Progenitor cell of endocrine pancreas (in vitro differentiated cells): ENCODE measurements at regions not wholly inside any gene's neighbourhood (a gene's known extent, or its start where the extent isn't known, plus 50 kb on each side); places are given as distances from the start of the nearest gene placed in this dataset.
"Not testable (repeated sequence)": the region's sequence is repeated elsewhere in the genome, so short reads cannot be mapped to it uniquely, and the experiment has no call there.

ENCODE experiments used
- DNase-seq: peaks from one replicate; pipeline ENCODE4 v3.0.0; 2021; ENCODE audit warnings: low spot score; ENCODE audit not compliant: unreplicated experiment
- H3K27ac Mint-ChIP-seq: 2 replicates; pipeline ENCODE4 v1.8.0; 2021; ENCODE audit warnings: mild to moderate bottlenecking, moderate library complexity, mixed read lengths
- H3K27me3 Mint-ChIP-seq: 2 replicates; pipeline ENCODE4 v1.8.0; 2021; ENCODE audit warnings: mixed read lengths
- H3K36me3 Mint-ChIP-seq: 2 replicates; pipeline ENCODE4 v1.8.0; 2022; ENCODE audit warnings: mixed read lengths; ENCODE audit not compliant: insufficient read depth
- H3K4me1 Mint-ChIP-seq: 2 replicates; pipeline ENCODE4 v1.8.0; 2021; ENCODE audit warnings: low read depth, mixed read lengths
- H3K4me3 Mint-ChIP-seq: 2 replicates; pipeline ENCODE4 v1.8.0; 2021; ENCODE audit warnings: low read depth, mild to moderate bottlenecking, moderate library complexity, mixed read lengths
- H3K9me3 Mint-ChIP-seq: 2 replicates; pipeline ENCODE4 v1.8.0; 2021; ENCODE audit warnings: low read depth, mixed read lengths
- TF ChIP-seq, protein P1 (sequence below): fragments of 200-600 bp; sonication (generic); IDR thresholded peaks from one replicate; pipeline ENCODE4 v1.5.0; 2021; ENCODE audit warnings: antibody characterized with exemption, mild to moderate bottlenecking; ENCODE audit not compliant: unreplicated experiment

DNA sequence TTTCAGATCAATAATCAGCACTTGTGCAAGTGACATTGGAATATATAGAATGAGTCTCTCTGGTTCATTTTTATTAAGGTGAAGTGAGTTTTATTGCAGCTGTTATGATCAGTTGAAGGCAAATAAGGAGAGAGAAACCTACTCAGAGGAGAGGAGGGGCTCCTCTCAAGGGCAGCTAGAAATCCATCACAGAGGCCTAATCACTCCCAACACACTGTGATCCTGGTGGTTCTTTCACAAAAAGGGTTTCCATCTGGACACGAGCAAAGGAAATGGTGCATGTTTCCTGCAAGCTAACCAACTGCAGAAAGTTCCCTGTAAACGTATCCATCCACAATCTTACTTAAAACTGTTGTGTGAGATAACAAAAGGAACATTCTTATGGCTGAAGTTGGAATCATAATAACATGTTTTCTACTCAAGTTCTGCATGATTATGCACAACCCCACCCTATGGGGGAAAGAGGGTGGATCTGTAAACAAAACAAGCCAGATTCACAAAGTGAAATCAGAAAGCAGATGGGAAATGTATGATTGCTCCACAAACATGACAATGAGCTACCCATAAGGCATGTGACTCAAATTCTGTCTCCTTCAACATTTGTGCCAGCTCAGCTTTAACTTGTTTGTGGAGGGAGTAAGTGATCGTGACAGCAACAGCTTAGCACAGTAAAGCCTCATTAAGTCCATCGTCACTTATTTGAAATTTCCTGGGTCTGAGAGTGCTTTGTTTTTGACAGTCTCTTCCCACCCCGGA, 141.2 kb upstream of the ST6GALNAC5 start:
- no peak overlapping the region for H3K4me3 Mint-ChIP-seq
- H3K36me3 Mint-ChIP-seq, result no peaks in the 10 kb centered on the region
- H3K27ac Mint-ChIP-seq, result no peak overlapping the region
- peaks cover 35% of the 10 kb centered on the region for H3K27me3 Mint-ChIP-seq
- TF ChIP-seq, protein P1, sequence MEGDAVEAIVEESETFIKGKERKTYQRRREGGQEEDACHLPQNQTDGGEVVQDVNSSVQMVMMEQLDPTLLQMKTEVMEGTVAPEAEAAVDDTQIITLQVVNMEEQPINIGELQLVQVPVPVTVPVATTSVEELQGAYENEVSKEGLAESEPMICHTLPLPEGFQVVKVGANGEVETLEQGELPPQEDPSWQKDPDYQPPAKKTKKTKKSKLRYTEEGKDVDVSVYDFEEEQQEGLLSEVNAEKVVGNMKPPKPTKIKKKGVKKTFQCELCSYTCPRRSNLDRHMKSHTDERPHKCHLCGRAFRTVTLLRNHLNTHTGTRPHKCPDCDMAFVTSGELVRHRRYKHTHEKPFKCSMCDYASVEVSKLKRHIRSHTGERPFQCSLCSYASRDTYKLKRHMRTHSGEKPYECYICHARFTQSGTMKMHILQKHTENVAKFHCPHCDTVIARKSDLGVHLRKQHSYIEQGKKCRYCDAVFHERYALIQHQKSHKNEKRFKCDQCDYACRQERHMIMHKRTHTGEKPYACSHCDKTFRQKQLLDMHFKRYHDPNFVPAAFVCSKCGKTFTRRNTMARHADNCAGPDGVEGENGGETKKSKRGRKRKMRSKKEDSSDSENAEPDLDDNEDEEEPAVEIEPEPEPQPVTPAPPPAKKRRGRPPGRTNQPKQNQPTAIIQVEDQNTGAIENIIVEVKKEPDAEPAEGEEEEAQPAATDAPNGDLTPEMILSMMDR, result no peak
- H3K9me3 Mint-ChIP-seq, result no peaks in the 10 kb centered on the region
- DNase-seq, result no peak
- H3K4me1 Mint-ChIP-seq, result peaks cover 5% of the 10 kb centered on the region

- TF ChIP-seq, protein P1, result no peak
- Mint-ChIP-seq H3K4me3 (no peak overlapping the region), H3K36me3 (no peaks in the 10 kb centered on the region), H3K27ac (no peak overlapping the region), H3K4me1 (peaks cover 12% of the 10 kb centered on the region), H3K9me3 (no peaks in the 10 kb centered on the region), H3K27me3 (peaks cover 34% of the 10 kb centered on the region)
- no peak for DNase-seq
Observed at GRCh38 chr1:76727520-76727919, 139.8 kb upstream of the ST6GALNAC5 start.

DNA sequence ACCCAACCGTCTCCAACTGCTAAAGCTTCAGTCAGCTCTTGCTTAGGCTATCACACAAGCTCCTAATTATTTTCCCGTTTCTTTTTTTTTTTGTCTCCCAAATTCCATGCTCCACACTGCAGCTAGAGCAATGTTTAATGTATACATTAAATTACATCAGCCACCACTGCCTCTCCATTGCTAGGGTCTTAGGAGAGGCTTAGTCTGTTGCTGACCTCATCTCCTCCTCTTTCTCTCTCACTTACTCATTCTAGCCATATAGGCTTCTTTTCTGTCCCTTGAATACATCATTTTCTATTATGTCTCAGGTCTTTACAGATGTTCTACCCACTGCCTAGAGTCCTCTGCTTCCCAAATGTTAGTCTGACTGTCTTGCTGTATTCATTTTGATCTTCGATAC, 138.1 kb upstream of the ST6GALNAC5 start:
- H3K4me3 Mint-ChIP-seq, result no peak overlapping the region
- peaks cover 13% of the 10 kb centered on the region for H3K4me1 Mint-ChIP-seq
- DNase-seq, result no peak
- peaks cover 29% of the 10 kb centered on the region for H3K27me3 Mint-ChIP-seq
- TF ChIP-seq, protein P1, result no peak
- H3K27ac Mint-ChIP-seq, result no peak overlapping the region
- no peaks in the 10 kb centered on the region for H3K9me3 Mint-ChIP-seq
- no peaks in the 10 kb centered on the region for H3K36me3 Mint-ChIP-seq

- no peak for DNase-seq
- H3K27me3 Mint-ChIP-seq, result peaks cover 29% of the 10 kb centered on the region
- no peak overlapping the region for H3K27ac Mint-ChIP-seq
- TF ChIP-seq, protein P1, result no peak
- H3K4me1 Mint-ChIP-seq, result peaks cover 13% of the 10 kb centered on the region
- no peaks in the 10 kb centered on the region for H3K9me3 Mint-ChIP-seq
- no peaks in the 10 kb centered on the region for H3K36me3 Mint-ChIP-seq
- H3K4me3 Mint-ChIP-seq, result no peak overlapping the region
Observed at GRCh38 chr1:76730027-76730426, 137.3 kb upstream of the ST6GALNAC5 start.

- not testable (repeated sequence) for H3K4me1 Mint-ChIP-seq, H3K27me3 Mint-ChIP-seq, H3K36me3 Mint-ChIP-seq, DNase-seq, H3K4me3 Mint-ChIP-seq, H3K27ac Mint-ChIP-seq
- H3K9me3 Mint-ChIP-seq, result peaks cover 19% of the 10 kb centered on the region
Observed at GRCh38 chr1:76738355-76738754, 128.9 kb upstream of the ST6GALNAC5 start.

GRCh38 chr1:76740956-76741355, 126.3 kb upstream of the ST6GALNAC5 start:
- not testable (repeated sequence) for H3K27ac Mint-ChIP-seq, H3K36me3 Mint-ChIP-seq, DNase-seq, H3K27me3 Mint-ChIP-seq, H3K4me1 Mint-ChIP-seq, H3K4me3 Mint-ChIP-seq
- H3K9me3 Mint-ChIP-seq, result peaks cover 23% of the 10 kb centered on the region
